A549 (cell line): ENCODE measurements at regions not wholly inside any gene's neighbourhood (a gene's known extent, or its start where the extent isn't known, plus 50 kb on each side); places are given as distances from the start of the nearest gene placed in this dataset.

Source experiments
- ATAC-seq, 2 experiments: fragments of 200-7000 bp in 1 of 2; fragments of >200 bp in 1 of 2; cut with Nextera tagmentation in 1 of 2; cut with Tn5 transposase in 1 of 2; 3 replicates each; pipeline versions ENCODE4 v1.8.0 to v1.9.1; 2018 to 2020; ENCODE audit warnings: mild to moderate bottlenecking in 1 of 2, moderate library complexity in 1 of 2
- CTCF ChIA-PET: fragments of 300-600 bp; sonication (Branson Sonifier 250); formaldehyde crosslinking; extraction: SDS; loops from one replicate; lab custom pipeline; 2021; ENCODE audit warnings: antibody characterized with exemption, inconsistent platforms; lab: Yijun Ruan, JAX
- POLR2A ChIA-PET: fragments of 350-600 bp; formaldehyde crosslinking; extraction: SDS; loops from one replicate; lab custom pipeline; 2021; ENCODE audit warnings: antibody characterized with exemption, inconsistent platforms; lab: Yijun Ruan, JAX
- DNase-seq, 2 experiments: peaks; one replicate each; pipeline versions ENCODE4 v3.0.0 to v3.0.0-alpha.2; 2011 to 2016; ENCODE audit warnings: low read depth in 1 of 2, low spot score in 1 of 2
- FAIRE-seq: peaks from 2 replicates; lab custom pipeline; 2011; peaks lifted over from hg19 to GRCh38; lab: Jason Lieb, UNC
- H3K27ac ChIP-seq, 2 experiments: fragments of >200 bp; sonication (Bioruptor Twin); formaldehyde crosslinking; 3 replicates each; pipeline ENCODE4 v1.5.1; 2016 to 2017
- H3K4me1 ChIP-seq: fragments of >200 bp; sonication (Bioruptor Twin); formaldehyde crosslinking; 3 replicates; pipeline ENCODE4 v1.6.1; 2016
- H3K4me2 ChIP-seq: fragments of >200 bp; sonication (Bioruptor Twin); formaldehyde crosslinking; 3 replicates; pipeline ENCODE4 v1.6.1; 2016
- H3K4me3 ChIP-seq: fragments of >200 bp; sonication (Bioruptor Twin); formaldehyde crosslinking; 3 replicates; pipeline ENCODE4 v1.5.1; 2016
- H3K9me3 ChIP-seq: fragments of >200 bp; sonication (Bioruptor Twin); formaldehyde crosslinking; 3 replicates; pipeline ENCODE4 v1.6.1; 2016
- BCL3 ChIP-seq: fragments of >200 bp; sonication (Bioruptor Twin); formaldehyde crosslinking; IDR thresholded peaks from 3 replicates; pipeline ENCODE4 v1.6.1; 2016
- CBX2 ChIP-seq: fragments of 200-600 bp; sonication (generic); IDR thresholded peaks from 2 replicates; pipeline ENCODE4 v1.6.1; 2016; ENCODE audit warnings: low read depth, mild to moderate bottlenecking, borderline replicate concordance
- CEBPB ChIP-seq, 2 experiments: fragments of >200 bp in 1 of 2; sonication (Bioruptor Twin) in 1 of 2; formaldehyde crosslinking in 1 of 2; IDR thresholded peaks; 2 replicates each; pipeline ENCODE4 v1.6.1; 2012 to 2016
- CHD4 ChIP-seq: fragments of 200-600 bp; sonication (generic); IDR thresholded peaks from 2 replicates; pipeline ENCODE4 v1.6.1; 2016; ENCODE audit warnings: antibody characterized with exemption, mild to moderate bottlenecking, borderline replicate concordance
- E2F6 ChIP-seq: IDR thresholded peaks from 2 replicates; pipeline ENCODE4 v1.6.1; 2012; ENCODE audit warnings: low read depth, borderline replicate concordance
- EHF ChIP-seq: fragments of 250-450 bp; sonication (Bioruptor Pico); IDR thresholded peaks from 2 replicates; pipeline ENCODE4 v1.5.0; 2020; ENCODE audit warnings: mild to moderate bottlenecking
- ELK1 ChIP-seq: fragments of 150-350 bp; IDR thresholded peaks from 2 replicates; pipeline ENCODE4 v1.6.1; 2014; ENCODE audit warnings: low read depth, mild to moderate bottlenecking, low read length
- EP300 ChIP-seq, 2 experiments: fragments of >200 bp; sonication (Bioruptor Twin); formaldehyde crosslinking; IDR thresholded peaks; 2 replicates in 1 of 2; 3 replicates in 1 of 2; pipeline ENCODE4 v1.6.1; 2016 to 2017
- FOSB ChIP-seq: fragments of 250-450 bp; sonication (Bioruptor Pico); IDR thresholded peaks from 2 replicates; pipeline ENCODE4 v1.5.0; 2020; ENCODE audit warnings: mild to moderate bottlenecking, moderate library complexity
- HES2 ChIP-seq: fragments of >200 bp; sonication (Bioruptor Twin); formaldehyde crosslinking; IDR thresholded peaks from 2 replicates; pipeline ENCODE4 v1.6.1; 2016
- HMGXB4 ChIP-seq: fragments of 250-450 bp; sonication (Bioruptor Pico); IDR thresholded peaks from 2 replicates; pipeline ENCODE4 v1.5.0; 2021; ENCODE audit warnings: mild to moderate bottlenecking, moderate library complexity, borderline replicate concordance
- HOXA7 ChIP-seq: fragments of 250-450 bp; sonication (Bioruptor Pico); IDR thresholded peaks from 2 replicates; pipeline ENCODE4 v1.5.0; 2020; ENCODE audit warnings: mild to moderate bottlenecking, moderate library complexity
- HOXB5 ChIP-seq: fragments of 250-450 bp; sonication (Bioruptor Pico); IDR thresholded peaks from 2 replicates; pipeline ENCODE4 v1.5.0; 2020; ENCODE audit warnings: mild to moderate bottlenecking, moderate library complexity
- JUN ChIP-seq, 2 experiments: fragments of >200 bp; sonication (Bioruptor Twin); formaldehyde crosslinking; IDR thresholded peaks; 2 replicates in 1 of 2; 3 replicates in 1 of 2; pipeline ENCODE4 v1.6.1; 2016 to 2017
- JUNB ChIP-seq: fragments of >200 bp; sonication (Bioruptor Twin); formaldehyde crosslinking; IDR thresholded peaks from 2 replicates; pipeline ENCODE4 v1.6.1; 2016
- KDM1A ChIP-seq: fragments of 200-600 bp; sonication (generic); IDR thresholded peaks from 2 replicates; pipeline ENCODE4 v1.6.1; 2016; ENCODE audit warnings: low read depth, mild to moderate bottlenecking
- NFE2L2 ChIP-seq: fragments of 150-350 bp; conservative IDR thresholded peaks from 2 replicates; pipeline ENCODE4 v1.6.1; 2014; ENCODE audit warnings: low read length
- NPAS2 ChIP-seq: fragments of 250-450 bp; sonication (Bioruptor Pico); IDR thresholded peaks from 2 replicates; pipeline ENCODE4 v1.8.0; 2022; ENCODE audit warnings: mild to moderate bottlenecking, moderate library complexity, borderline replicate concordance
- NR3C1 ChIP-seq: fragments of >200 bp; sonication (Bioruptor Twin); formaldehyde crosslinking; IDR thresholded peaks from 3 replicates; pipeline ENCODE4 v1.6.1; 2017
- PHF8 ChIP-seq: fragments of 200-600 bp; sonication (generic); IDR thresholded peaks from 2 replicates; pipeline ENCODE4 v1.6.1; 2016; ENCODE audit warnings: low read depth, mild to moderate bottlenecking, antibody characterized with exemption, moderate library complexity, borderline replicate concordance
- POLR2A ChIP-seq: IDR thresholded peaks from 2 replicates; pipeline ENCODE4 v1.6.1; 2012; ENCODE audit warnings: mild to moderate bottlenecking, low read length
- RCOR1 ChIP-seq: fragments of 150-350 bp; IDR thresholded peaks from 2 replicates; pipeline ENCODE4 v1.6.1; 2014; ENCODE audit warnings: antibody characterized with exemption, low read length, low read depth
- REST ChIP-seq: fragments of 200-600 bp; sonication (generic); IDR thresholded peaks from 2 replicates; pipeline ENCODE4 v1.6.1; 2016; ENCODE audit warnings: antibody characterized with exemption, mild to moderate bottlenecking, moderate library complexity
- RFX5 ChIP-seq: fragments of 450-650 bp; IDR thresholded peaks from 2 replicates; pipeline ENCODE4 v1.7.1; 2014; ENCODE audit warnings: antibody characterized with exemption, mild to moderate bottlenecking, moderate library complexity
- SREBF2 ChIP-seq: fragments of 450-650 bp; IDR thresholded peaks from 2 replicates; pipeline ENCODE4 v1.6.1; 2014; ENCODE audit warnings: mild to moderate bottlenecking, moderate library complexity
- TP53 ChIP-seq: fragments of 250-450 bp; sonication (Bioruptor Pico); IDR thresholded peaks from 2 replicates; pipeline ENCODE4 v1.5.0; 2021; ENCODE audit warnings: mild to moderate bottlenecking, moderate library complexity
- ZFP36 ChIP-seq: fragments of 450-650 bp; IDR thresholded peaks from 2 replicates; pipeline ENCODE4 v1.6.1; 2014; ENCODE audit warnings: borderline replicate concordance; ENCODE audit not compliant: partially characterized antibody
- ZNF302 ChIP-seq: fragments of 250-450 bp; sonication (Bioruptor Pico); IDR thresholded peaks from 2 replicates; pipeline ENCODE4 v1.9.0; 2021; ENCODE audit warnings: inconsistent platforms, mild to moderate bottlenecking, moderate library complexity
- WGBS: methylation state at CpG from one replicate; pipeline ENCODE4 v1.1.6; 2017; ENCODE audit errors: missing lambda C conversion rate; 5-methylcytosine and 5-hydroxymethylcytosine counted together

- TF ChIP-seq PHF8, result no peak
- TF ChIP-seq NR3C1, result no peak
Measured at GRCh38 chr5:62937661-62938558, 359.3 kb downstream of the LRRC70 start (continued).

GRCh38 chr5:62935660-62936059 lies 357.0 kb downstream of the LRRC70 start:
- ChIA-PET POLR2A (no interaction called here), CTCF (no interaction called here)
- Histone ChIP-seq H3K27ac (no peak overlapping the region), H3K4me1 (no peaks in the 10 kb centered on the region), H3K4me2 (no peak overlapping the region), H3K4me3 (no peak overlapping the region), H3K9me3 (no peaks in the 10 kb centered on the region)
- FAIRE-seq (no peak), DNase-seq (no peak), ATAC-seq (no peak)
- no peak for TF ChIP-seq BCL3
- no peak for TF ChIP-seq HMGXB4 (CRISPR knock-in tag)
- TF ChIP-seq JUNB, result no peak
- no peak for TF ChIP-seq EP300 (IDR thresholded peaks at IDR 0.05)
- no peak for TF ChIP-seq NPAS2 (CRISPR knock-in tag)
- no peak for TF ChIP-seq CHD4
- no peak for TF ChIP-seq ZNF302 (CRISPR knock-in tag)
- no peak for TF ChIP-seq REST
- TF ChIP-seq HOXB5 (CRISPR knock-in tag), result no peak
- TF ChIP-seq SREBF2, result no peak
- 4% methylated on average over 3 of the region's 3 CpGs for whole genome bisulfite sequencing

- FAIRE-seq (no peak), ATAC-seq (no peak), DNase-seq (no peak)
- H3K4me2 ChIP-seq, result no peak overlapping the region
- no peak for TF ChIP-seq SREBF2
- TF ChIP-seq RCOR1, result no peak
- TF ChIP-seq PHF8, result no peak
- no peak for TF ChIP-seq EHF (CRISPR knock-in tag)
- TF ChIP-seq HOXB5 (CRISPR knock-in tag), result no peak
- no peak for TF ChIP-seq HOXA7 (CRISPR knock-in tag)
- no peak for TF ChIP-seq EP300 (IDR thresholded peaks at IDR 0.05)
- TF ChIP-seq FOSB, result no peak
- TF ChIP-seq CEBPB (IDR thresholded peaks at IDR 0.05), result no peak
- no peak for TF ChIP-seq POLR2A
- TF ChIP-seq NFE2L2, result no peak
- TF ChIP-seq HES2, result no peak
- no peak for TF ChIP-seq JUN (IDR thresholded peaks at IDR 0.05)
- no peak for TF ChIP-seq CBX2
- no peak for TF ChIP-seq RFX5
- no peak for TF ChIP-seq TP53
- TF ChIP-seq ELK1, result no peak
- no peak for TF ChIP-seq ZFP36
- no peak for TF ChIP-seq E2F6
- no peak for TF ChIP-seq KDM1A
- 12% methylated on average over 1 of the region's 1 CpG for WGBS
- no peak overlapping the region for H3K4me3 ChIP-seq
- CTCF ChIA-PET, result no interaction called here
- no peaks in the 10 kb centered on the region for H3K4me1 ChIP-seq
- H3K27ac ChIP-seq, result no peak overlapping the region
- POLR2A ChIA-PET, result no interaction called here
- H3K9me3 ChIP-seq, result no peaks in the 10 kb centered on the region
Measured at GRCh38 chr5:62934319-62934718, 355.7 kb downstream of the LRRC70 start.
